Activated B cell treated with CpG ODN at 0.5 μM for 24 hours (primary cell): ENCODE measurements at regions not wholly inside any gene's neighbourhood (a gene's known extent, or its start where the extent isn't known, plus 50 kb on each side); places are given as distances from the start of the nearest gene placed in this dataset.

Source experiments
- ATAC-seq: fragments of 200-7000 bp; cut with Tn5 transposase; one replicate; pipeline ENCODE4 v1.10.0; 2021; ENCODE audit warnings: low read depth, mild to moderate bottlenecking, moderate library complexity
- CTCF ChIA-PET: fragments of 350-600 bp; sonication (Branson Sonifier 250); formaldehyde crosslinking; loops from one replicate; lab custom pipeline; 2021; ENCODE audit warnings: antibody characterized with exemption; lab: Charles Lee
- POLR2A ChIA-PET: fragments of 350-600 bp; sonication (Branson Sonifier 250); formaldehyde crosslinking; loops from one replicate; lab custom pipeline; 2021; ENCODE audit warnings: antibody characterized with exemption; lab: Charles Lee
- DNase-seq: peaks from one replicate; pipeline ENCODE4 v3.0.0; 2022
- H3K27ac Mint-ChIP-seq: one replicate; pipeline ENCODE4 v1.8.0; 2020; ENCODE audit warnings: mixed read lengths
- H3K27me3 Mint-ChIP-seq: one replicate; pipeline ENCODE4 v1.8.0; 2021; ENCODE audit warnings: mixed read lengths
- H3K36me3 Mint-ChIP-seq: one replicate; pipeline ENCODE4 v1.8.0; 2021; ENCODE audit warnings: low read depth, mixed read lengths
- H3K4me1 Mint-ChIP-seq: one replicate; pipeline ENCODE4 v1.8.0; 2021; ENCODE audit warnings: mixed read lengths
- H3K4me3 Mint-ChIP-seq: one replicate; pipeline ENCODE4 v1.8.0; 2020; ENCODE audit warnings: mild to moderate bottlenecking, mixed read lengths
- H3K9me3 Mint-ChIP-seq: one replicate; pipeline ENCODE4 v1.8.0; 2020; ENCODE audit warnings: mixed read lengths
- CTCF ChIP-seq: fragments of 200-600 bp; IDR thresholded peaks from one replicate; pipeline ENCODE4 v1.8.0; 2022; ENCODE audit warnings: antibody characterized with exemption, mild to moderate bottlenecking
- intact Hi-C: fragments of 100-400 bp; cut with micrococcal nuclease; formaldehyde crosslinking; loops from one replicate; pipeline ENCODE4 v1.15.1; 2024

GRCh38 chr11:45402049-45402630, 116.0 kb upstream of the SYT13 start:
- ChIA-PET POLR2A (no interaction called here), CTCF (no interaction called here)
- peaks cover 9% of the 10 kb centered on the region for H3K27me3 Mint-ChIP-seq
- H3K4me3 Mint-ChIP-seq: no peak overlapping the region
- TF ChIP-seq CTCF: no peak
- no peaks in the 10 kb centered on the region for H3K36me3 Mint-ChIP-seq
- intact Hi-C loops: no loop called here
- no peaks in the 10 kb centered on the region for H3K4me1 Mint-ChIP-seq
- no peak overlapping the region for H3K27ac Mint-ChIP-seq
- no peaks in the 10 kb centered on the region for H3K9me3 Mint-ChIP-seq
- DNase-seq (no peak), ATAC-seq (no peak)

- no peaks in the 10 kb centered on the region for H3K36me3 Mint-ChIP-seq
- ChIA-PET POLR2A (no interaction called here), CTCF (no interaction called here)
- no peak for TF ChIP-seq CTCF
- ATAC-seq (no peak), DNase-seq (no peak)
- H3K4me3 Mint-ChIP-seq: no peak overlapping the region
- no peaks in the 10 kb centered on the region for H3K9me3 Mint-ChIP-seq
- H3K27ac Mint-ChIP-seq: no peak overlapping the region
- intact Hi-C loops: no loop called here
- no peaks in the 10 kb centered on the region for H3K4me1 Mint-ChIP-seq
- peaks cover 9% of the 10 kb centered on the region for H3K27me3 Mint-ChIP-seq
These were observed 114.5 kb upstream of the SYT13 start for GRCh38 chr11:45400591-45400990.

- intact Hi-C loops: no loop called here
- no peak overlapping the region for H3K27ac Mint-ChIP-seq
- DNase-seq (no peak), ATAC-seq (no peak)
- H3K4me1 Mint-ChIP-seq: no peaks in the 10 kb centered on the region
- ChIA-PET CTCF (no interaction called here), POLR2A (no interaction called here)
- no peaks in the 10 kb centered on the region for H3K9me3 Mint-ChIP-seq
- no peak overlapping the region for H3K4me3 Mint-ChIP-seq
- H3K36me3 Mint-ChIP-seq: no peaks in the 10 kb centered on the region
- no peak for TF ChIP-seq CTCF
- peaks cover 1% of the 10 kb centered on the region for H3K27me3 Mint-ChIP-seq
These were observed 113.0 kb upstream of the SYT13 start for GRCh38 chr11:45399166-45399565.

GRCh38 chr11:45398325-45398724, 112.2 kb upstream of the SYT13 start:
- no peak for DNase-seq
- POLR2A ChIA-PET: no interaction called here
- Mint-ChIP-seq H3K36me3 (no peaks in the 10 kb centered on the region), H3K4me3 (no peak overlapping the region), H3K27ac (no peak overlapping the region), H3K4me1 (no peaks in the 10 kb centered on the region), H3K27me3 (peaks cover 7% of the 10 kb centered on the region), H3K9me3 (no peaks in the 10 kb centered on the region)
- CTCF ChIA-PET: no interaction called here
- intact Hi-C loops: no loop called here
- TF ChIP-seq CTCF: no peak
- ATAC-seq: no peak

- Mint-ChIP-seq H3K4me1 (no peaks in the 10 kb centered on the region), H3K36me3 (no peaks in the 10 kb centered on the region), H3K27me3 (peaks cover 7% of the 10 kb centered on the region), H3K9me3 (no peaks in the 10 kb centered on the region), H3K4me3 (no peak overlapping the region), H3K27ac (no peak overlapping the region)
- intact Hi-C loops: no loop called here
- no peak for TF ChIP-seq CTCF
- ChIA-PET CTCF (no interaction called here), POLR2A (no interaction called here)
- ATAC-seq (no peak), DNase-seq (no peak)
These were observed 110.3 kb upstream of the SYT13 start for GRCh38 chr11:45396394-45396793.
